SU-DHL-6 (cell line): ENCODE measurements at regions not wholly inside any gene's neighbourhood (a gene's known extent, or its start where the extent isn't known, plus 50 kb on each side); places are given as distances from the start of the nearest gene placed in this dataset.

Experiments used
- H2AFZ ChIP-seq: fragments of 200-600 bp; sonication (generic); 2 replicates; pipeline ENCODE4 v1.6.1; 2014; ENCODE audit warnings: low read depth, mild to moderate bottlenecking, moderate library complexity, mixed read lengths, antibody characterized with exemption, low read length; ENCODE audit not compliant: severe bottlenecking
- H3F3A ChIP-seq: fragments of 200-600 bp; shearing (Covaris generic); 2 replicates; pipeline ENCODE4 v1.6.0; 2016; ENCODE audit warnings: antibody characterized with exemption, mild to moderate bottlenecking; ENCODE audit not compliant: insufficient read depth
- H3K27ac ChIP-seq: fragments of 200-600 bp; sonication (generic); 2 replicates; pipeline ENCODE4 v1.5.1; 2016; ENCODE audit warnings: low read depth, mild to moderate bottlenecking, low read length, moderate library complexity, mixed read lengths
- H3K27me3 ChIP-seq: fragments of 200-600 bp; sonication (generic), shearing (Covaris generic); 2 replicates; pipeline ENCODE4 v1.6.0; 2014; ENCODE audit warnings: mild to moderate bottlenecking, low read length
- H3K36me3 ChIP-seq: fragments of 200-600 bp; sonication (generic); 2 replicates; pipeline ENCODE4 v1.6.1; 2014; ENCODE audit warnings: mild to moderate bottlenecking, low read length, mixed read lengths
- H3K4me2 ChIP-seq: fragments of 300-600, 200-600 bp; shearing (Covaris generic), sonication (generic); 2 replicates; pipeline ENCODE4 v1.6.0; 2014; ENCODE audit warnings: low read length, low read depth, mild to moderate bottlenecking; ENCODE audit not compliant: poor library complexity, severe bottlenecking
- H3K4me3 ChIP-seq: fragments of 200-600 bp; sonication (generic); 2 replicates; pipeline ENCODE4 v1.5.1; 2014; ENCODE audit warnings: antibody characterized with exemption, low read length, mild to moderate bottlenecking, mixed read lengths; ENCODE audit not compliant: insufficient read depth, poor library complexity, severe bottlenecking
- H3K79me2 ChIP-seq: fragments of 200-600 bp; sonication (generic); 2 replicates; pipeline ENCODE4 v1.6.1; 2014; ENCODE audit warnings: mild to moderate bottlenecking, low read length, moderate library complexity; ENCODE audit not compliant: insufficient read depth
- H3K9ac ChIP-seq: fragments of 200-600 bp; sonication (generic); 2 replicates; pipeline ENCODE4 v1.7.0; 2014; ENCODE audit warnings: mild to moderate bottlenecking, low read length
- H3K9me2 ChIP-seq: fragments of 200-600 bp; sonication (generic); replicated peaks from 2 replicates; pipeline ENCODE4 v1.6.1; 2014; ENCODE audit warnings: low read length; ENCODE audit not compliant: insufficient read depth
- H3K9me3 ChIP-seq: fragments of 200-600 bp; sonication (generic); 2 replicates; pipeline ENCODE4 v1.6.1; 2014; ENCODE audit warnings: low read length, mixed read lengths; ENCODE audit not compliant: insufficient read depth
- H4K20me1 ChIP-seq: fragments of 200-600 bp; sonication (generic); 2 replicates; pipeline ENCODE4 v1.6.1; 2014; ENCODE audit warnings: low read depth, mild to moderate bottlenecking, antibody characterized with exemption, low read length, moderate library complexity, mixed read lengths
- EZH2phosphoT487 ChIP-seq: fragments of 200-600 bp; sonication (generic), shearing (Covaris generic); conservative IDR thresholded peaks from 2 replicates; pipeline ENCODE4 v1.6.1; 2018; ENCODE audit warnings: mild to moderate bottlenecking, antibody characterized with exemption, low read length, moderate library complexity, mixed read lengths
- TF ChIP-seq, protein P1 (sequence below): fragments of 200-600 bp; sonication (generic); IDR thresholded peaks from one replicate; pipeline ENCODE4 v1.5.1; 2017; ENCODE audit warnings: antibody characterized with exemption, mild to moderate bottlenecking, low read length, moderate library complexity; ENCODE audit not compliant: insufficient read depth, poor library complexity, severe bottlenecking

- Histone ChIP-seq H3K79me2 (no peaks in the 10 kb centered on the region), H2AFZ (no peak overlapping the region), H3F3A (no peaks in the 10 kb centered on the region), H4K20me1 (no peaks in the 10 kb centered on the region), H3K27me3 (no peaks in the 10 kb centered on the region), H3K27ac (no peak overlapping the region), H3K36me3 (no peaks in the 10 kb centered on the region), H3K9me3 (no peaks in the 10 kb centered on the region), H3K4me3 (no peak overlapping the region), H3K9ac (no peak overlapping the region), H3K9me2 (no peaks in the 10 kb centered on the region), H3K4me2 (no peak overlapping the region)
- no peak for TF ChIP-seq EZH2phosphoT487
- TF ChIP-seq, protein P1, sequence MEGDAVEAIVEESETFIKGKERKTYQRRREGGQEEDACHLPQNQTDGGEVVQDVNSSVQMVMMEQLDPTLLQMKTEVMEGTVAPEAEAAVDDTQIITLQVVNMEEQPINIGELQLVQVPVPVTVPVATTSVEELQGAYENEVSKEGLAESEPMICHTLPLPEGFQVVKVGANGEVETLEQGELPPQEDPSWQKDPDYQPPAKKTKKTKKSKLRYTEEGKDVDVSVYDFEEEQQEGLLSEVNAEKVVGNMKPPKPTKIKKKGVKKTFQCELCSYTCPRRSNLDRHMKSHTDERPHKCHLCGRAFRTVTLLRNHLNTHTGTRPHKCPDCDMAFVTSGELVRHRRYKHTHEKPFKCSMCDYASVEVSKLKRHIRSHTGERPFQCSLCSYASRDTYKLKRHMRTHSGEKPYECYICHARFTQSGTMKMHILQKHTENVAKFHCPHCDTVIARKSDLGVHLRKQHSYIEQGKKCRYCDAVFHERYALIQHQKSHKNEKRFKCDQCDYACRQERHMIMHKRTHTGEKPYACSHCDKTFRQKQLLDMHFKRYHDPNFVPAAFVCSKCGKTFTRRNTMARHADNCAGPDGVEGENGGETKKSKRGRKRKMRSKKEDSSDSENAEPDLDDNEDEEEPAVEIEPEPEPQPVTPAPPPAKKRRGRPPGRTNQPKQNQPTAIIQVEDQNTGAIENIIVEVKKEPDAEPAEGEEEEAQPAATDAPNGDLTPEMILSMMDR, result no peak
Observed at GRCh38 chr4:74547042-74547441, 102.1 kb downstream of the AREG start.

DNA sequence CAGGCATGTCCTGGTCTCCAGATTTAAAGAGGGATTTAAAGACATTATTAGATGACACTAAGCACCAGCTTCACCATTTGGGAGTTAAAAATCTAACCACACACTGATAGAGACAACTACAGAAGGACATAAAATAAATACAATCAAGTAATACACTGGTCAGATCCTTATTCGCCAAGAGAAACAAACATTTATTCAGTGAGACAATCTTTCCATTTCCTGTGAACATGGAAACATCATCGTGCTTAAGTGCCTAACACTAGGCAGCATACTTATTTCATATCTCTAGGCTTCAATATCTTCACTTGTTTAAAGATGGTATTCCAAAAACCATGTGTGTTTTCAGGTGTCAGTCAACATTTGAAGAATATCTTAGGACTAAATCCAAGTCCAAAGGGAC is 103.6 kb downstream of the AREG start:
- Histone ChIP-seq H3K36me3 (no peaks in the 10 kb centered on the region), H3K9me3 (no peaks in the 10 kb centered on the region), H4K20me1 (no peaks in the 10 kb centered on the region), H3K9ac (no peak overlapping the region), H3F3A (no peaks in the 10 kb centered on the region), H2AFZ (no peak overlapping the region), H3K9me2 (no peaks in the 10 kb centered on the region), H3K27me3 (no peaks in the 10 kb centered on the region), H3K4me2 (no peak overlapping the region), H3K4me3 (no peak overlapping the region), H3K27ac (no peak overlapping the region), H3K79me2 (no peaks in the 10 kb centered on the region)
- TF ChIP-seq EZH2phosphoT487, result no peak
- TF ChIP-seq, protein P1, result no peak

DNA sequence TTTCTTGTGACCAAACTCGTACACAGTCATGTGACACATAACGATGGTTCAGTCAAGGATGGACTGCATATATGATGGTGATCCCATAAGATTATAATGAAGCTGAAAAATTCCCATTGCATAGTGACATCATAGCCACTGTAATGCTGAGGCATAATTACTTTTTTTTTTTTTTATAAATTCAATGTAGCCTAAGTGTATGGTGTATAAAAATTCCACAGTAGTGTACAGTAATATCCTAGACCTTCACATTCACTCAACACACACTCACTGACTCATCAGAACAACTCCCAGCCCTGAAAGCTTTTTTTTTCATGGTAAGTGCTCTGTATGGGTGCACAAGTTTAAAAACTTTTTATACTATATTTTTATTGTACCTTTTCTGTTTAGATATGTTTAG is 105.0 kb downstream of the AREG start:
- H3K36me3 ChIP-seq, result no peaks in the 10 kb centered on the region
- H3F3A ChIP-seq, result no peaks in the 10 kb centered on the region
- no peaks in the 10 kb centered on the region for H3K9me3 ChIP-seq
- H4K20me1 ChIP-seq, result no peaks in the 10 kb centered on the region
- H3K9ac ChIP-seq, result no peak overlapping the region
- H2AFZ ChIP-seq, result no peak overlapping the region
- H3K27me3 ChIP-seq, result no peaks in the 10 kb centered on the region
- no peaks in the 10 kb centered on the region for H3K79me2 ChIP-seq
- H3K4me3 ChIP-seq, result no peak overlapping the region
- no peaks in the 10 kb centered on the region for H3K9me2 ChIP-seq
- no peak overlapping the region for H3K4me2 ChIP-seq
- no peak overlapping the region for H3K27ac ChIP-seq
- no peak for TF ChIP-seq EZH2phosphoT487
- TF ChIP-seq, protein P1, result no peak
